ENCODE measurements at regions not wholly inside any gene's neighbourhood (a gene's known extent, or its start where the extent isn't known, plus 50 kb on each side); places are given as distances from the start of the nearest gene placed in this dataset.

GRCh38 chr13:76461999-76462398 is 424.2 kb downstream of the KCTD12 start:
- in situ Hi-C loops (cut with HindIII; ENCODE audit: low pct_unique_long_range_greater_than_20kb, low sequenced_read_pairs), result no loop called here
- Histone ChIP-seq H3K9me3 (ENCODE audit: control insufficient read depth, insufficient read depth, low read depth, low read length) (no peaks in the 10 kb centered on the region), H3K27ac (ENCODE audit: low read length) (no peak overlapping the region), H3K27me3 (ENCODE audit: control insufficient read depth, insufficient read depth, low read length) (no peaks in the 10 kb centered on the region), H3K4me3 (ENCODE audit: low read depth in 2 of 2, low read length in 2 of 2) (no peak overlapping the region), H3K4me1 (ENCODE audit: control insufficient read depth, insufficient read depth, low read length) (no peaks in the 10 kb centered on the region), H3K36me3 (ENCODE audit: control insufficient read depth, insufficient read depth, low read length) (no peaks in the 10 kb centered on the region)
- POLR2A ChIA-PET, result no interaction called here
- intact Hi-C loops (cut with micrococcal nuclease; ENCODE audit: unreplicated experiment), result no loop called here
- TF ChIP-seq SIN3A (IDR thresholded peaks at IDR 0.05; ENCODE audit: borderline replicate concordance, insufficient read depth, low read depth, low read length), result no peak
- TF ChIP-seq, protein P1, sequence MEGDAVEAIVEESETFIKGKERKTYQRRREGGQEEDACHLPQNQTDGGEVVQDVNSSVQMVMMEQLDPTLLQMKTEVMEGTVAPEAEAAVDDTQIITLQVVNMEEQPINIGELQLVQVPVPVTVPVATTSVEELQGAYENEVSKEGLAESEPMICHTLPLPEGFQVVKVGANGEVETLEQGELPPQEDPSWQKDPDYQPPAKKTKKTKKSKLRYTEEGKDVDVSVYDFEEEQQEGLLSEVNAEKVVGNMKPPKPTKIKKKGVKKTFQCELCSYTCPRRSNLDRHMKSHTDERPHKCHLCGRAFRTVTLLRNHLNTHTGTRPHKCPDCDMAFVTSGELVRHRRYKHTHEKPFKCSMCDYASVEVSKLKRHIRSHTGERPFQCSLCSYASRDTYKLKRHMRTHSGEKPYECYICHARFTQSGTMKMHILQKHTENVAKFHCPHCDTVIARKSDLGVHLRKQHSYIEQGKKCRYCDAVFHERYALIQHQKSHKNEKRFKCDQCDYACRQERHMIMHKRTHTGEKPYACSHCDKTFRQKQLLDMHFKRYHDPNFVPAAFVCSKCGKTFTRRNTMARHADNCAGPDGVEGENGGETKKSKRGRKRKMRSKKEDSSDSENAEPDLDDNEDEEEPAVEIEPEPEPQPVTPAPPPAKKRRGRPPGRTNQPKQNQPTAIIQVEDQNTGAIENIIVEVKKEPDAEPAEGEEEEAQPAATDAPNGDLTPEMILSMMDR (IDR thresholded peaks at IDR 0.05), result no peak
- CTCF ChIA-PET, result no interaction called here
- no TSS peak for BruUV-seq (replicated peaks)
- ATAC-seq (no peak), DNase-seq (ENCODE audit: low read depth, low spot score) (no peak)

DNA sequence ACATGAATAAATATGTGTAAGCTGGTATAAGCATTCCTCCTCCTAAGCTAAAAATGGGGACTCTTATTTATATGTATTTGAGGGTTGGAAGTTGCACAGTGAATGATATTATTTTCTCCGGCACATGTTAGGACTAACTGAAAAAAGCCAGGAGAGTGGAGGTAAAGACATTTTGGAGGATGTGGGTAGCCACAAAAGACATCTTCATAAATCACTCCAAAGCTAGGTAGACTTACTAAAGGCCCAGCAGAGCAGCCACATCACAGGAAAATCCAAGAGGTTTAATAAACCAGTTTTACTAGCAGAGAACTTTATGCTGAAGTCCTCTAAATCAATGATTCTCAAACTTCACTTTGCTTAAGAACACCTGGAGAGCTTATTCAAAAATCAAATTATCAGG is 424.7 kb downstream of the KCTD12 start:
- in situ Hi-C loops (cut with HindIII; ENCODE audit: low pct_unique_long_range_greater_than_20kb, low sequenced_read_pairs) (no loop called here), intact Hi-C loops (cut with micrococcal nuclease; ENCODE audit: unreplicated experiment) (no loop called here)
- Histone ChIP-seq H3K4me3 (ENCODE audit: low read depth in 2 of 2, low read length in 2 of 2) (no peak overlapping the region), H3K36me3 (ENCODE audit: control insufficient read depth, insufficient read depth, low read length) (no peaks in the 10 kb centered on the region), H3K27me3 (ENCODE audit: control insufficient read depth, insufficient read depth, low read length) (no peaks in the 10 kb centered on the region), H3K4me1 (ENCODE audit: control insufficient read depth, insufficient read depth, low read length) (no peaks in the 10 kb centered on the region), H3K27ac (ENCODE audit: low read length) (no peak overlapping the region), H3K9me3 (ENCODE audit: control insufficient read depth, insufficient read depth, low read depth, low read length) (no peaks in the 10 kb centered on the region)
- TF ChIP-seq, protein P1 (IDR thresholded peaks at IDR 0.05), result no peak
- no peak for TF ChIP-seq POLR2AphosphoS5 (IDR thresholded peaks at IDR 0.05; ENCODE audit: low read depth, low read length)
- no peak for TF ChIP-seq TCF7L2 (IDR thresholded peaks at IDR 0.05; ENCODE audit: low read depth, low read length)
- TF ChIP-seq REST (IDR thresholded peaks at IDR 0.05; ENCODE audit: insufficient read depth in 1 of 2, low read depth in 2 of 2, low read length in 1 of 2), result no peak
- no peak for TF ChIP-seq SIN3A (IDR thresholded peaks at IDR 0.05; ENCODE audit: borderline replicate concordance, insufficient read depth, low read depth, low read length)
- no TSS peak for BruUV-seq (replicated peaks)
- ChIA-PET CTCF (no interaction called here), POLR2A (no interaction called here)
- ATAC-seq (no peak), DNase-seq (ENCODE audit: low read depth, low spot score) (no peak)

- no TSS peak for BruUV-seq (replicated peaks)
- no peak overlapping the region for H3K27ac ChIP-seq (ENCODE audit: low read length)
- POLR2A ChIA-PET, result no interaction called here
- no peak overlapping the region for H3K4me3 ChIP-seq (ENCODE audit: low read depth in 2 of 2, low read length in 2 of 2)
- no peaks in the 10 kb centered on the region for H3K4me1 ChIP-seq (ENCODE audit: control insufficient read depth, insufficient read depth, low read length)
- intact Hi-C loops (cut with micrococcal nuclease; ENCODE audit: unreplicated experiment), result no loop called here
- CTCF ChIA-PET, result no interaction called here
- no peaks in the 10 kb centered on the region for H3K9me3 ChIP-seq (ENCODE audit: control insufficient read depth, insufficient read depth, low read depth, low read length)
- DNase-seq (ENCODE audit: low read depth, low spot score), result no peak
- H3K27me3 ChIP-seq (ENCODE audit: control insufficient read depth, insufficient read depth, low read length), result no peaks in the 10 kb centered on the region
- TF ChIP-seq REST (IDR thresholded peaks at IDR 0.05; ENCODE audit: insufficient read depth in 1 of 2, low read depth in 2 of 2, low read length in 1 of 2), result no peak
- TF ChIP-seq POLR2AphosphoS5 (IDR thresholded peaks at IDR 0.05; ENCODE audit: low read depth, low read length), result no peak
- no peak for TF ChIP-seq SIN3A (IDR thresholded peaks at IDR 0.05; ENCODE audit: borderline replicate concordance, insufficient read depth, low read depth, low read length)
- in situ Hi-C loops (cut with HindIII; ENCODE audit: low pct_unique_long_range_greater_than_20kb, low sequenced_read_pairs), result no loop called here
- ATAC-seq, result no peak
- H3K36me3 ChIP-seq (ENCODE audit: control insufficient read depth, insufficient read depth, low read length), result no peaks in the 10 kb centered on the region
Observed at GRCh38 chr13:76459863-76460262, 426.3 kb downstream of the KCTD12 start.

All from Panc1 (cell line).